ENCODE measurements at regions not wholly inside any gene's neighbourhood (a gene's known extent, or its start where the extent isn't known, plus 50 kb on each side); places are given as distances from the start of the nearest gene placed in this dataset.

DNA sequence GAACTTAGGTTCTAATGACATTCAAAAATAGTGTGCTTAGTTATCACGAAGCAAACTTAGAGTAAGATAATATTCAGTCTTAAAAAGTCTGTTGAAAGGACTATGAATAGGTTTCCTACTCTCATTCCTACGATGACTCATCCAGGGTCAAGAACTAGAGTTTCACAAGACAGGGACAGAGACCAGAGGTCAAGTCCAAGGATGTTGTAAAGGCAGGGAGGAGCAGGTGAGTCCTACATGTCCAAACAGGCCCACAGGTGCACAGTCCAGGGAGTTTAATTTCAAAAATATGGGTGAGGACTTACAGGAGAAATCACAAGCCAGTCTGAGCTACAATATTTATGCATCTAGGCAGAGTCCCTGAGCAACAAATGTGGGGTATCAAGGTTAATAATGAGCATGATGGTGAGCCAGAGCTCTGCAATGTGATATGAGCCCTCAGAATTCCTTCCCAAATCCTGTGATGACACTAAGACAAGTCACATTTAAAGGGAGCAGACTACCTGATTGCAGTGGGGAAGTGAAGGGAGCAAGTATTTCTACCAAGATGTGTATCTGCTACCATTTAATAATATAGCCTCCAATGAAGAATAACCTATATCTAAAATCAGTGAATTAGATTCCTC, 100.0 kb upstream of the NRIP1 start:
- TF ChIP-seq, protein P1, sequence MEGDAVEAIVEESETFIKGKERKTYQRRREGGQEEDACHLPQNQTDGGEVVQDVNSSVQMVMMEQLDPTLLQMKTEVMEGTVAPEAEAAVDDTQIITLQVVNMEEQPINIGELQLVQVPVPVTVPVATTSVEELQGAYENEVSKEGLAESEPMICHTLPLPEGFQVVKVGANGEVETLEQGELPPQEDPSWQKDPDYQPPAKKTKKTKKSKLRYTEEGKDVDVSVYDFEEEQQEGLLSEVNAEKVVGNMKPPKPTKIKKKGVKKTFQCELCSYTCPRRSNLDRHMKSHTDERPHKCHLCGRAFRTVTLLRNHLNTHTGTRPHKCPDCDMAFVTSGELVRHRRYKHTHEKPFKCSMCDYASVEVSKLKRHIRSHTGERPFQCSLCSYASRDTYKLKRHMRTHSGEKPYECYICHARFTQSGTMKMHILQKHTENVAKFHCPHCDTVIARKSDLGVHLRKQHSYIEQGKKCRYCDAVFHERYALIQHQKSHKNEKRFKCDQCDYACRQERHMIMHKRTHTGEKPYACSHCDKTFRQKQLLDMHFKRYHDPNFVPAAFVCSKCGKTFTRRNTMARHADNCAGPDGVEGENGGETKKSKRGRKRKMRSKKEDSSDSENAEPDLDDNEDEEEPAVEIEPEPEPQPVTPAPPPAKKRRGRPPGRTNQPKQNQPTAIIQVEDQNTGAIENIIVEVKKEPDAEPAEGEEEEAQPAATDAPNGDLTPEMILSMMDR (IDR thresholded peaks at IDR 0.05): no peak
- WGBS (ENCODE audit: insufficient coverage): no CpG with 5 or more reads among the region's 2 CpGs
- H3K9me3 ChIP-seq (replicated peaks in 1 of 2; ENCODE audit: control insufficient read depth in 1 of 2, insufficient read depth in 1 of 2, low read length in 2 of 2): no peaks in the 10 kb centered on the region
- H3K4me2 ChIP-seq (replicated peaks; ENCODE audit: extremely low read depth, low read length, poor library complexity, severe bottlenecking): no peak overlapping the region
- DNase-seq: peak in 2 of 3 donors; percentile 9 to 37
- peaks cover 13 to 19% of the 10 kb centered on the region in 2 donors for H3K4me1 ChIP-seq (ENCODE audit: control insufficient read depth in 1 of 2, insufficient read depth in 2 of 2, low read length in 2 of 2)
- no peaks in the 10 kb centered on the region for H3K79me2 ChIP-seq (ENCODE audit: insufficient read depth, low read length)
- Mint-ChIP-seq H3K27ac (no peak overlapping the region), H3K36me3 (no peaks in the 10 kb centered on the region), H3K4me1 (peaks cover 25% of the 10 kb centered on the region), H3K4me3 (no peak overlapping the region), H3K9me3 (peaks cover 0 to 5% (median 2%) of the 10 kb centered on the region in 7 donors), H3K27me3 (ENCODE audit: low read depth in 3 of 3) (peaks cover 0 to 1% (median 0%) of the 10 kb centered on the region in 3 donors)
- no peaks in the 10 kb centered on the region for H4K20me1 ChIP-seq (ENCODE audit: insufficient read depth, low read length)
- H3K36me3 ChIP-seq (replicated peaks in 1 of 2; ENCODE audit: control insufficient read depth in 1 of 2, insufficient read depth in 2 of 2, low read length in 2 of 2): no peaks in the 10 kb centered on the region
- no peak overlapping the region for H3K9ac ChIP-seq (ENCODE audit: insufficient read depth, low read length, poor library complexity, severe bottlenecking)
- intact Hi-C loops (cut with micrococcal nuclease): no loop called here
- no peak overlapping the region for H3K4me3 ChIP-seq (replicated peaks in 1 of 3; ENCODE audit: low read depth in 2 of 3, low read length in 3 of 3)
- no peak overlapping the region for H2AFZ ChIP-seq (ENCODE audit: insufficient read depth, low read depth, low read length, poor library complexity, severe bottlenecking)
- no peaks in the 10 kb centered on the region for H3K27me3 ChIP-seq (ENCODE audit: control insufficient read depth in 2 of 2, insufficient read depth in 2 of 2, low read length in 2 of 2)
- no peak overlapping the region for H3K27ac ChIP-seq (ENCODE audit: low read depth in 1 of 2, low read length in 2 of 2)

DNA sequence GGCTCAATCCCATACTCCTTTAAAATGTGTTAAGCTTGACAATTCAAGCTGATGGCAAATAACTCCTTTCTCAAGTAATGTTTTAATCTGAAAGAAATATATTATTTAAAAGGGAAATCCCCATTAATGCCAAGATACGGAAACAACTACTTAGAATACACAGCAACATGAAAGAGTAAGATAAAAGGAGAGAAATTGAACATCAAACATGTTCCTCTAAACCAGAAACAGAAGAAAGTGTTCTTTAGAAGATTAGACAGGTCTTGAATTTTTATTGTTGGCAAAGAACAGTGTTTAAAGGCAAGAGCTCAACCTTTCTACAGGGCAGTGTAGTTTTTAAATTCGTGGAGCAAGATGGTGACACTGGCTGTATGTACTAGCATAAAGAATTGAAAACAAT, 105.8 kb upstream of the NRIP1 start:
- Histone ChIP-seq H3K4me1 (ENCODE audit: control insufficient read depth in 1 of 2, insufficient read depth in 2 of 2, low read length in 2 of 2) (no peaks in the 10 kb centered on the region), H3K27ac (ENCODE audit: low read depth in 1 of 2, low read length in 2 of 2) (no peak overlapping the region), H3K4me2 (replicated peaks; ENCODE audit: extremely low read depth, low read length, poor library complexity, severe bottlenecking) (no peak overlapping the region), H3K4me3 (replicated peaks in 1 of 3; ENCODE audit: low read depth in 2 of 3, low read length in 3 of 3) (no peak overlapping the region), H3K36me3 (replicated peaks in 1 of 2; ENCODE audit: control insufficient read depth in 1 of 2, insufficient read depth in 2 of 2, low read length in 2 of 2) (no peaks in the 10 kb centered on the region), H3K79me2 (ENCODE audit: insufficient read depth, low read length) (no peaks in the 10 kb centered on the region), H2AFZ (ENCODE audit: insufficient read depth, low read depth, low read length, poor library complexity, severe bottlenecking) (no peak overlapping the region), H3K9ac (ENCODE audit: insufficient read depth, low read length, poor library complexity, severe bottlenecking) (no peak overlapping the region), H3K27me3 (ENCODE audit: control insufficient read depth in 2 of 2, insufficient read depth in 2 of 2, low read length in 2 of 2) (no peaks in the 10 kb centered on the region), H4K20me1 (ENCODE audit: insufficient read depth, low read length) (no peaks in the 10 kb centered on the region), H3K9me3 (replicated peaks in 1 of 2; ENCODE audit: control insufficient read depth in 1 of 2, insufficient read depth in 1 of 2, low read length in 2 of 2) (no peaks in the 10 kb centered on the region)
- DNase-seq: no peak
- no peaks in the 10 kb centered on the region for H3K36me3 Mint-ChIP-seq
- H3K4me1 Mint-ChIP-seq: no peaks in the 10 kb centered on the region
- TF ChIP-seq, protein P1 (IDR thresholded peaks at IDR 0.05): no peak
- H3K27ac Mint-ChIP-seq: no peak overlapping the region
- peaks cover 0 to 1% (median 0%) of the 10 kb centered on the region in 3 donors for H3K27me3 Mint-ChIP-seq (ENCODE audit: low read depth in 3 of 3)
- H3K4me3 Mint-ChIP-seq: no peak overlapping the region
- intact Hi-C loops (cut with micrococcal nuclease): no loop called here
- WGBS (ENCODE audit: insufficient coverage): 40% methylated on average over 1 of the region's 2 CpGs
- peaks cover 0 to 2% (median 0%) of the 10 kb centered on the region in 7 donors for H3K9me3 Mint-ChIP-seq

All from CD14-positive monocyte (primary cell).